ENCODE measurements at regions not wholly inside any gene's neighbourhood (a gene's known extent, or its start where the extent isn't known, plus 50 kb on each side); places are given as distances from the start of the nearest gene placed in this dataset.
"Not testable (repeated sequence)": the region's sequence is repeated elsewhere in the genome, so short reads cannot be mapped to it uniquely, and the experiment has no call there.

GRCh38 chr6:68169922-68170321 lies 465.2 kb upstream of the ADGRB3 start:
- in situ Hi-C loops (cut with HindIII; ENCODE audit: low sequenced_read_pairs), result no loop called here
- H3K4me3 ChIP-seq (ENCODE audit: low read depth, low read length), result no peak overlapping the region
- TF ChIP-seq, protein P1, sequence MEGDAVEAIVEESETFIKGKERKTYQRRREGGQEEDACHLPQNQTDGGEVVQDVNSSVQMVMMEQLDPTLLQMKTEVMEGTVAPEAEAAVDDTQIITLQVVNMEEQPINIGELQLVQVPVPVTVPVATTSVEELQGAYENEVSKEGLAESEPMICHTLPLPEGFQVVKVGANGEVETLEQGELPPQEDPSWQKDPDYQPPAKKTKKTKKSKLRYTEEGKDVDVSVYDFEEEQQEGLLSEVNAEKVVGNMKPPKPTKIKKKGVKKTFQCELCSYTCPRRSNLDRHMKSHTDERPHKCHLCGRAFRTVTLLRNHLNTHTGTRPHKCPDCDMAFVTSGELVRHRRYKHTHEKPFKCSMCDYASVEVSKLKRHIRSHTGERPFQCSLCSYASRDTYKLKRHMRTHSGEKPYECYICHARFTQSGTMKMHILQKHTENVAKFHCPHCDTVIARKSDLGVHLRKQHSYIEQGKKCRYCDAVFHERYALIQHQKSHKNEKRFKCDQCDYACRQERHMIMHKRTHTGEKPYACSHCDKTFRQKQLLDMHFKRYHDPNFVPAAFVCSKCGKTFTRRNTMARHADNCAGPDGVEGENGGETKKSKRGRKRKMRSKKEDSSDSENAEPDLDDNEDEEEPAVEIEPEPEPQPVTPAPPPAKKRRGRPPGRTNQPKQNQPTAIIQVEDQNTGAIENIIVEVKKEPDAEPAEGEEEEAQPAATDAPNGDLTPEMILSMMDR (IDR thresholded peaks at IDR 0.05; ENCODE audit: low read depth, low read length), result no peak
- DNase-seq (ENCODE audit: low read depth, low spot score), result no peak

- in situ Hi-C loops (cut with HindIII; ENCODE audit: low sequenced_read_pairs), result no loop called here
- DNase-seq (ENCODE audit: low read depth, low spot score), result no peak
- H3K4me3 ChIP-seq (ENCODE audit: low read depth, low read length), result no peak overlapping the region
- TF ChIP-seq, protein P1 (IDR thresholded peaks at IDR 0.05; ENCODE audit: low read depth, low read length), result no peak
Measured at GRCh38 chr6:68167604-68168003, 467.5 kb upstream of the ADGRB3 start.

DNA sequence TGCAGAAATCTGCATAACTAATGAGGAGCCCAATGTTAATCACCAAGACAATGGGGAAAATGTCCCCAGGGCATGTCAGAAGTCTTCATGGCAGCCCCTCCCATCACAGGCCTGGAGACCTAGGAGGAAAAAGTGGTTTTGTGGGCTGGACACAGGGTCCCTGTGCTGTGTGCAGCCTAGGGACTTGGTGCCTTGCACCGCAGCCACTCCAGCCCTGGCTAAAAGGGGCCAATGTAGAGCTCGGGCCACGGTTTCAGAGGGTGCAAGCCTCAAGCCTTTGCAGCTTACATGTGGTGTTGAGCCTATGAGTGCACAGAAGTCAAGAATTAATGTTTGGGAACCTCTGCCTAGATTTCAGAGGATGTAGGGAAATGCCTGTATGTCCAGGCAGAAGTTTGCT lies 474.3 kb upstream of the ADGRB3 start:
- in situ Hi-C loops (cut with HindIII; ENCODE audit: low sequenced_read_pairs); H3K4me3 ChIP-seq (ENCODE audit: low read depth, low read length): not testable (repeated sequence)

GRCh38 chr6:68160348-68160747 lies 474.7 kb upstream of the ADGRB3 start:
- in situ Hi-C loops (cut with HindIII; ENCODE audit: low sequenced_read_pairs), result no loop called here
- H3K4me3 ChIP-seq (ENCODE audit: low read depth, low read length), result no peak overlapping the region
- TF ChIP-seq, protein P1 (IDR thresholded peaks at IDR 0.05; ENCODE audit: low read depth, low read length), result no peak
- no peak for DNase-seq (ENCODE audit: low read depth, low spot score)

More for the DNA sequence above, 474.3 kb upstream of the ADGRB3 start:
- DNase-seq (ENCODE audit: low read depth, low spot score), result not testable (repeated sequence)

DNA sequence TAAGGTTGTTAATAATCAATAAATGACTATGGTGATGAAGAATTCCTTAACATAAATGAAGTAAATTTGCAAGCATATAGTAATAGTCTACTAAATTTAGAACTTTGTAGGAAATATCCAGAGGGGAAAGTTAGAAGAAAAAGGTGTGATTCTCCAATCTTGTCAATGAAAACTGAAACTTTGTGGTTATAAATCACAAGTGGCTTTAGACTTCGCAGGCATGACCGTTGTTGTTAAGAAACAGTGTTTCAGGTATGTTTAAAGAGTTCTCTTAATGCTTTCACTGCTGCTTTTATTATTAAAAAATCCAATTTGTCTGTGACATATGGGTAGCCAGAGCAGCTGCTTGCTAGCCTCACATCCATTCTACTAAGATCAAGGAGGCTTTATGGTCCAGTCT lies 475.6 kb upstream of the ADGRB3 start:
- in situ Hi-C loops (cut with HindIII; ENCODE audit: low sequenced_read_pairs), result no loop called here
- no peak overlapping the region for H3K4me3 ChIP-seq (ENCODE audit: low read depth, low read length)
- TF ChIP-seq, protein P1 (IDR thresholded peaks at IDR 0.05; ENCODE audit: low read depth, low read length), result no peak
- no peak for DNase-seq (ENCODE audit: low read depth, low spot score)

- H3K4me3 ChIP-seq (ENCODE audit: low read depth, low read length), result no peak overlapping the region
- TF ChIP-seq, protein P1 (IDR thresholded peaks at IDR 0.05; ENCODE audit: low read depth, low read length), result no peak
- in situ Hi-C loops (cut with HindIII; ENCODE audit: low sequenced_read_pairs), result no loop called here
- no peak for DNase-seq (ENCODE audit: low read depth, low spot score)
Measured at GRCh38 chr6:68158256-68158655, 476.8 kb upstream of the ADGRB3 start.

GRCh38 chr6:68144667-68145066 lies 490.4 kb upstream of the ADGRB3 start:
- DNase-seq (ENCODE audit: low read depth, low spot score), result no peak
- H3K4me3 ChIP-seq (ENCODE audit: low read depth, low read length), result no peak overlapping the region
- in situ Hi-C loops (cut with HindIII; ENCODE audit: low sequenced_read_pairs), result no loop called here
- TF ChIP-seq, protein P1 (IDR thresholded peaks at IDR 0.05; ENCODE audit: low read depth, low read length), result no peak

All from astrocyte of the spinal cord (primary cell).